Mesothelial cell of epicardium (in vitro differentiated cells): ENCODE measurements at regions not wholly inside any gene's neighbourhood (a gene's known extent, or its start where the extent isn't known, plus 50 kb on each side); places are given as distances from the start of the nearest gene placed in this dataset.

Experiments used
- DNase-seq, 2 experiments: peaks; one replicate each; pipeline ENCODE4 v3.0.0; 2021; ENCODE audit warnings: low spot score in 2 of 2; ENCODE audit not compliant: unreplicated experiment in 2 of 2
- H3K27ac Mint-ChIP-seq: 2 replicates; pipeline ENCODE4 v1.8.0; 2021; ENCODE audit warnings: mixed read lengths
- H3K27me3 Mint-ChIP-seq: 2 replicates; pipeline ENCODE4 v1.8.0; 2021; ENCODE audit warnings: low read depth, mixed read lengths
- H3K36me3 Mint-ChIP-seq: 2 replicates; pipeline ENCODE4 v1.8.0; 2021; ENCODE audit warnings: mixed read lengths
- H3K4me1 Mint-ChIP-seq: 2 replicates; pipeline ENCODE4 v1.8.0; 2021; ENCODE audit warnings: mixed read lengths
- H3K4me3 Mint-ChIP-seq: 2 replicates; pipeline ENCODE4 v1.8.0; 2021; ENCODE audit warnings: mild to moderate bottlenecking, moderate library complexity, mixed read lengths
- H3K9me3 Mint-ChIP-seq: 2 replicates; pipeline ENCODE4 v1.8.0; 2021; ENCODE audit warnings: mixed read lengths
- CTCF ChIP-seq: fragments of 200-600 bp; sonication (generic); IDR thresholded peaks from one replicate; pipeline ENCODE4 v1.5.0; 2021; ENCODE audit warnings: antibody characterized with exemption; ENCODE audit not compliant: unreplicated experiment

GRCh38 chr1:64325856-64326255 is 122.4 kb downstream of the UBE2U start:
- no peak overlapping the region for H3K27ac Mint-ChIP-seq
- no peak for TF ChIP-seq CTCF
- no peak overlapping the region for H3K4me3 Mint-ChIP-seq
- peaks cover 4% of the 10 kb centered on the region for H3K27me3 Mint-ChIP-seq
- H3K36me3 Mint-ChIP-seq = no peaks in the 10 kb centered on the region
- no peaks in the 10 kb centered on the region for H3K9me3 Mint-ChIP-seq
- DNase-seq = no peak
- peaks cover 6% of the 10 kb centered on the region for H3K4me1 Mint-ChIP-seq

DNA sequence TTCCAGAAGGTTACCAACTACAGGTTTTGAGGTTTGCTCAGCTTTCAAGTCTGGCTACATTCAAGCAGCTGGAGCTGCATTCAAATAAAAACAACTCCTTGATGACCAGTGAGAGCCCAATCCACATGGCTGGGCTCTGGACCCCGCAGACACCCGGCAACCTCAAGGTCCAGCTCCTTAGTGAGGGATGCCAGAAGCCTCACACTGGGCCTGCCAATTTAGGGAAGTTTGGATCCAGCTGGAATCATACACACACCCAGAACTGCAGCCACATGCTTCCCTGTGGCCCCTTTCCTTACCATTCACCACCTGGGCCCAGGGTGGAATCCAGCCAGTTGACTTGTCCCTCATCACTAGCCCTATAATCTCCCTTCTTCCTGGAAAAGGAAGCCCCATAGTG is 123.7 kb downstream of the UBE2U start:
- no peak overlapping the region for H3K4me3 Mint-ChIP-seq
- peaks cover 6% of the 10 kb centered on the region for H3K4me1 Mint-ChIP-seq
- no peak for DNase-seq
- TF ChIP-seq CTCF = no peak
- H3K9me3 Mint-ChIP-seq = no peaks in the 10 kb centered on the region
- H3K27me3 Mint-ChIP-seq = peaks cover 4% of the 10 kb centered on the region
- no peaks in the 10 kb centered on the region for H3K36me3 Mint-ChIP-seq
- no peak overlapping the region for H3K27ac Mint-ChIP-seq

GRCh38 chr1:64328193-64328592 is 124.8 kb downstream of the UBE2U start:
- H3K27me3 Mint-ChIP-seq = no peaks in the 10 kb centered on the region
- no peak overlapping the region for H3K4me3 Mint-ChIP-seq
- H3K27ac Mint-ChIP-seq = no peak overlapping the region
- peaks cover 6% of the 10 kb centered on the region for H3K4me1 Mint-ChIP-seq
- H3K36me3 Mint-ChIP-seq = no peaks in the 10 kb centered on the region
- H3K9me3 Mint-ChIP-seq = no peaks in the 10 kb centered on the region
- no peak for TF ChIP-seq CTCF
- DNase-seq = no peak

- peaks cover 3% of the 10 kb centered on the region for H3K4me1 Mint-ChIP-seq
- TF ChIP-seq CTCF = no peak
- H3K27me3 Mint-ChIP-seq = no peaks in the 10 kb centered on the region
- no peaks in the 10 kb centered on the region for H3K9me3 Mint-ChIP-seq
- no peak for DNase-seq
- no peak overlapping the region for H3K4me3 Mint-ChIP-seq
- no peak overlapping the region for H3K27ac Mint-ChIP-seq
- H3K36me3 Mint-ChIP-seq = no peaks in the 10 kb centered on the region
Measured at GRCh38 chr1:64330839-64331238, 127.4 kb downstream of the UBE2U start.

- Mint-ChIP-seq H3K4me3 (no peak overlapping the region), H3K4me1 (peaks cover 5% of the 10 kb centered on the region), H3K27ac (no peak overlapping the region), H3K27me3 (no peaks in the 10 kb centered on the region), H3K36me3 (no peaks in the 10 kb centered on the region), H3K9me3 (no peaks in the 10 kb centered on the region)
- no peak for TF ChIP-seq CTCF
- no peak for DNase-seq
Measured at GRCh38 chr1:64335636-64336035, 132.2 kb downstream of the UBE2U start.

DNA sequence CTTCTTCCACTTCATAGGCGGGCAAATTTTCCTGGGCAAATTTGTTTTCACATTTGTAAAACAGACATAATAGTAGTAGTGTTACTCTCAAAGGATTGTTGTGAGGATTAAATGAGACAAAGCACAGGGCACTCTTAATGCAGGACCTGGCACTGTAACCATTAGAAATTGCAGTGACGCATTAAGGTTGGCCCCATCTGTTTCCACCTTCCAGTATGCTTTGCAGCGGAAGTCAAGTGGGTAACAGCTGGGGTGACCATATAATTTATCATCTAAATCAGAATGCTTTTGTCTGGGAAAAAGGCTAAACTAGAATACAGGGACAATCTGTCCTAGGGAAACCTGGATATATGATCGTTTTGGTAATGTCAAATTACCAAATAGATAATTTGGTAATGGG is 132.5 kb upstream of the CACHD1 start:
- Mint-ChIP-seq H3K9me3 (no peaks in the 10 kb centered on the region), H3K4me1 (peaks cover 5% of the 10 kb centered on the region), H3K27ac (no peak overlapping the region), H3K4me3 (no peak overlapping the region), H3K36me3 (no peaks in the 10 kb centered on the region), H3K27me3 (no peaks in the 10 kb centered on the region)
- DNase-seq = no peak
- TF ChIP-seq CTCF = no peak
